ENCODE measurements at regions not wholly inside any gene's neighbourhood (a gene's known extent, or its start where the extent isn't known, plus 50 kb on each side); places are given as distances from the start of the nearest gene placed in this dataset.

DNA sequence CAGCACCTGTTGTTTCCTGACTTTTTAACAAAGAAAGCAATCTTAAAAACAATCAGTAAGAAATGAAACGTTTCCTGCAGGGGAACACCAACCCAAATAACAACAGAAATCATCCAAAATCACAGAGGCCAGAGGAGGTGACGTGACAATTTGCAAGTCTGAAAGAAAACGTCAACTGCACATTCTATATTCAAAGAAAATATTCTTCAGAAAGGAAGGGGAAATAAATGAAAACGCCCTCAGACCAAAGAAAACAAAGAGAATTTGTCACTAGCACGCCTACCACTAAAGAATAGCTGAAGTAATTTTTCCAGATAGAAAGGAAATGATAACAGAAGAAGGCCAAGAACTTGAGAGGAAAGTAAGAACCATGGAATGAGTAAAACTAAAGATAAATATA is 74.4 kb downstream of the CASP3 start:
- no peak overlapping the region for H4K5ac ChIP-seq (ENCODE audit: insufficient read length, low read depth, low read length)
- no peak overlapping the region for H3K27ac ChIP-seq (ENCODE audit: low read depth, low read length)
- no peaks in the 10 kb centered on the region for H3K79me2 ChIP-seq (ENCODE audit: control insufficient read depth in 1 of 2, insufficient read depth in 2 of 2, low read length in 2 of 2)
- no peak overlapping the region for H2BK20ac ChIP-seq (ENCODE audit: low read length)
- H3K4me3 ChIP-seq (ENCODE audit: extremely low read depth in 1 of 4, insufficient read depth in 2 of 4, low read depth in 3 of 4, low read length in 4 of 4), result no peak overlapping the region
- H2BK12ac ChIP-seq (ENCODE audit: low read depth, low read length), result no peak overlapping the region
- H3K4me2 ChIP-seq (ENCODE audit: insufficient read depth in 1 of 2, low read depth in 2 of 2, low read length in 2 of 2), result no peak overlapping the region
- H3K23ac ChIP-seq (ENCODE audit: insufficient read length), result no peak overlapping the region
- ChIA-PET POLR2A (ENCODE audit: partially characterized antibody) (no interaction called here), CTCF (ENCODE audit: partially characterized antibody) (interaction anchor here (1.0 to 1.2 kb wide), 4 partner anchors 8 to 295 kb away, joined by 3 to 4 read pairs (median 4); no protein-coding TSS in a partner anchor)
- H2BK15ac ChIP-seq (ENCODE audit: low read length), result no peak overlapping the region
- no peak overlapping the region for H2AFZ ChIP-seq (ENCODE audit: low read length)
- no peaks in the 10 kb centered on the region for H3K4me1 ChIP-seq (replicated peaks in 1 of 4; ENCODE audit: control insufficient read depth in 3 of 4, insufficient read depth in 4 of 4, low read length in 3 of 4)
- H3K56ac ChIP-seq (replicated peaks; ENCODE audit: insufficient read length, low read depth, low read length), result no peak overlapping the region
- H2AK5ac ChIP-seq (ENCODE audit: low read depth, low read length), result no peak overlapping the region
- H3K23me2 ChIP-seq (ENCODE audit: low read depth, low read length), result no peaks in the 10 kb centered on the region
- H3K4ac ChIP-seq (replicated peaks; ENCODE audit: insufficient read length, low read depth, low read length), result no peak overlapping the region
- FAIRE-seq (no peak), DNase-seq (ENCODE audit: low read depth in 1 of 2, low spot score in 2 of 2) (no peak)
- H3K9ac ChIP-seq (replicated peaks in 1 of 4; ENCODE audit: extremely low read depth in 1 of 4, low read depth in 3 of 4, low read length in 3 of 4), result no peak overlapping the region
- no peaks in the 10 kb centered on the region for H3K27me3 ChIP-seq (replicated peaks in 1 of 4; ENCODE audit: control insufficient read depth in 3 of 4, extremely low read depth in 1 of 4, insufficient read depth in 3 of 4, low read length in 3 of 4)
- H4K91ac ChIP-seq (replicated peaks; ENCODE audit: insufficient read length, low read length), result no peak overlapping the region
- H3K79me1 ChIP-seq (ENCODE audit: low read depth, low read length), result no peaks in the 10 kb centered on the region
- no peaks in the 10 kb centered on the region for H3K36me3 ChIP-seq (ENCODE audit: control insufficient read depth in 2 of 4, insufficient read depth in 4 of 4, low read length in 3 of 4)
- H4K20me1 ChIP-seq (replicated peaks in 1 of 2; ENCODE audit: control insufficient read depth in 1 of 2, insufficient read depth in 2 of 2, low read length in 2 of 2), result no peaks in the 10 kb centered on the region
- 73% methylated on average over 5 of the region's 5 CpGs; no CpG with 5 or more reads in 1 of the 2 experiments for WGBS, 2 experiments (ENCODE audit: extremely low coverage in 1 of 2, insufficient coverage in 1 of 2, insufficient read length in 1 of 2, insufficient replicate concordance in 2 of 2, low coverage in 1 of 2, low lambda C conversion rate in 2 of 2, missing lambda C conversion rate in 1 of 2)
- no peaks in the 10 kb centered on the region for H3K9me3 ChIP-seq (ENCODE audit: insufficient read depth in 2 of 2, low read depth in 1 of 2, low read length in 1 of 2)
- no peak overlapping the region for H2BK120ac ChIP-seq (replicated peaks; ENCODE audit: low read depth, low read length)
- no peak overlapping the region for H3K18ac ChIP-seq (ENCODE audit: extremely low read depth, low read length)
- H2BK5ac ChIP-seq (ENCODE audit: low read depth, low read length), result no peak overlapping the region
- H4K8ac ChIP-seq (ENCODE audit: extremely low read depth, insufficient read depth, low read length), result no peak overlapping the region
- H3K14ac ChIP-seq (ENCODE audit: insufficient read length), result no peak overlapping the region
- TF ChIP-seq, protein P1, sequence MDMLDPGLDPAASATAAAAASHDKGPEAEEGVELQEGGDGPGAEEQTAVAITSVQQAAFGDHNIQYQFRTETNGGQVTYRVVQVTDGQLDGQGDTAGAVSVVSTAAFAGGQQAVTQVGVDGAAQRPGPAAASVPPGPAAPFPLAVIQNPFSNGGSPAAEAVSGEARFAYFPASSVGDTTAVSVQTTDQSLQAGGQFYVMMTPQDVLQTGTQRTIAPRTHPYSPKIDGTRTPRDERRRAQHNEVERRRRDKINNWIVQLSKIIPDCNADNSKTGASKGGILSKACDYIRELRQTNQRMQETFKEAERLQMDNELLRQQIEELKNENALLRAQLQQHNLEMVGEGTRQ (IDR thresholded peaks at IDR 0.05; ENCODE audit: low read length), result no peak
- TF ChIP-seq RXRA (IDR thresholded peaks at IDR 0.05; ENCODE audit: insufficient read depth, low read depth, low read length) (no peak), TCF12 (IDR thresholded peaks at IDR 0.05; ENCODE audit: low read depth, low read length) (no peak), MAFK (IDR thresholded peaks at IDR 0.05; ENCODE audit: low read depth, low read length) (no peak), CHD1 (IDR thresholded peaks at IDR 0.05; ENCODE audit: low read depth, low read length) (no peak), RNF2 (IDR thresholded peaks at IDR 0.05; ENCODE audit: borderline replicate concordance, low read depth, low read length, missing control alignments, poor library complexity, severe bottlenecking) (no peak), SUZ12 (IDR thresholded peaks at IDR 0.05; ENCODE audit: low read length) (no peak), SIN3A (conservative IDR thresholded peaks at IDR 0.05 in 1 of 2, IDR thresholded peaks at IDR 0.05 in 1 of 2; ENCODE audit: low read depth in 1 of 2, low read length in 2 of 2) (no peak), EGR1 (IDR thresholded peaks at IDR 0.05; ENCODE audit: borderline replicate concordance, low read depth, low read length) (no peak), POLR2A (IDR thresholded peaks at IDR 0.05; ENCODE audit: control extremely low read depth in 1 of 2, low read depth in 2 of 2, low read length in 2 of 2) (no peak), SP4 (IDR thresholded peaks at IDR 0.05; ENCODE audit: low read length) (no peak), SAP30 (IDR thresholded peaks at IDR 0.05; ENCODE audit: insufficient read depth, insufficient replicate concordance, low read length) (no peak)
- TF ChIP-seq, protein P2, sequence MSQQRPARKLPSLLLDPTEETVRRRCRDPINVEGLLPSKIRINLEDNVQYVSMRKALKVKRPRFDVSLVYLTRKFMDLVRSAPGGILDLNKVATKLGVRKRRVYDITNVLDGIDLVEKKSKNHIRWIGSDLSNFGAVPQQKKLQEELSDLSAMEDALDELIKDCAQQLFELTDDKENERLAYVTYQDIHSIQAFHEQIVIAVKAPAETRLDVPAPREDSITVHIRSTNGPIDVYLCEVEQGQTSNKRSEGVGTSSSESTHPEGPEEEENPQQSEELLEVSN (IDR thresholded peaks at IDR 0.05), result no peak
